GM21390 (cell line): ENCODE measurements at regions not wholly inside any gene's neighbourhood (a gene's known extent, or its start where the extent isn't known, plus 50 kb on each side); places are given as distances from the start of the nearest gene placed in this dataset.

ENCODE experiments used
- ATAC-seq: cut with Tn5 transposase; IDR thresholded peaks from one replicate; pipeline ENCODE4 v1.9.1; 2021; ENCODE audit not compliant: unreplicated experiment

DNA sequence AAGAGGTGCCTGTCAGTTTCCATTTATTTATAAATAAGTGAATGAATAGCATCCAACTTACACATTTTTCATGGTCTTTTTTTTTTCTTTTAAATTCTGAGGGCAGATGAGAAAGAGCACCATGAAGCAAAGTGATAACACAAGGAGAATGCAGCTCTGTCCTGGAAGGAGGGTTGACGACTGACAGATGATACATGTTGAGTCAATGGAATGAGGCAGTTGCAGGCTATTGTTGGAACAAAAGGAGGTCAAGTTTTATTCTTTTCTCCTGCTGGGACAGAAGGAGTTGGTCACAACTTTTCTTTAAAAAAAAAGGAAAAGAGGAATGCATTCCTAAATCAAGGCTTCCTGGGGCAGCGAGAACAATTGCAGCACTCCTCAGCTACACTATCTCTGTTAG, 119.9 kb upstream of the PLEKHG7 start:
- ATAC-seq = no peak

DNA sequence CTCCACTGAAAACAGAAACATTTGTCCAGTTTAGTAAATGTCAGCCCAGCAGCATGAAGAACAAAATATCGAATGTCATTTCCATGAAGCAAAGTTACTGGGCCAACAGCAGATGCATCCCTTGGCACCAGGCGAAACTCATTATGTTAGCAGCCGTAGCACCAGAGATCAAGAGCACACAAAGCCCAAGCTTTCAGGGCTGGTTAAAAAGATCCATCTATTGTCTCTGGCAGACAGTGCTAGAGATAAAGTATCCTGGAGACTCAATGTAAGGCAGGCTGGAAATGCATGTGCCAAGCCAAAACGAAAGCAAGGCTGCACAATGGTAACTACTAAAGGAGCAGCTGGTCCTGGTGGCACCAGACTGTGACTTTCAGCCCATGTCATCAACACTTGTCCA, 120.3 kb upstream of the PLEKHG7 start:
- no peak for ATAC-seq

DNA sequence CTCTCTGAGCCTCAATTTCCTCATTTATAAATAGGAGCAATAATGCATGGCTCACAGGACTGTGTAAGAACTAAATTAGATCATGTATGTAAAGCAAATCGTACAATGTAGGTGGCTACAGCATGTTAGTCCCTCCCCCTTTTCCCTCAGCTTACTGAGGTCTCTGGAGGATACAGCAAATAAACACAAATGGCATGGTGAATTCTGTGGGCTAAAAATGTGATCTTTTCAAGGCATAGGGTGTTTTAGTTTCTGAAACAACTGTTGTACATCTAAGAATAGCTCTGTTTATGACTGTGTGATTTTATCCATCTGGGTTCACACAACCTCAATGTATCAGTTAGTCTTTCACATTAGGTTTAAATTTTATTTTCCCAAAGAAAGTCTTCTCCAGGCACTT, 121.2 kb upstream of the PLEKHG7 start:
- ATAC-seq = no peak

DNA sequence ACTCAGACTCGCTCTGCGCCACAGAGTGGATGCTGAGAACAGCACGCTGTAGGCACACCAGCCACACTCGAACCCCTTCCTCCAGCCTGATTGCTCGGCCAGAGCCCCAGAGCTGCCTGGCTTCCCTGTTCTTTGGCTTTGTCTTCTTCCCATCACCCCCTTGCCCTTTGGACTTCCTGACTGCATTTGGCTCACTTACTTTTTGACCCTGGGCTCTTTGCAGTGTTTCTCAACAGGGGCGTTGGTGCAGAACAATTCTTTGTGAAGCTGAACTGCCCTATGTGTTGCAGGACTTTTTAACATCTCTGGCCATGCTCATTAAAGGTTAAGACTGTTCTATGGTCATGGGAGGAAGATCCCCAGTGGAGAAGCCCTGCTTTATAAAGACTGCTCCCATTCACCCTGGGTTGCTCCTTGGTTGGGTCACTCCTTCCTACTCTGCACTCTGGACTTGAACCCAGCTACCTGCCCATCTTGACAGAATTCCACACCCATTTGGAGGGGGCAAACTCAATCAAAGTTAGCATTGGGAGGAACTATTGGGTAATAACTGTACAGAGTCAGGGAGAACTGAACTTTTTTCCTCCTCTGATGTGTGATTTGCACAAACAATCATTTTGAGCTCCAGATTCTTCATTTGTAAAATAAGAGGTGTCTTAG, 127.7 kb upstream of the PLEKHG7 start:
- no peak for ATAC-seq

DNA sequence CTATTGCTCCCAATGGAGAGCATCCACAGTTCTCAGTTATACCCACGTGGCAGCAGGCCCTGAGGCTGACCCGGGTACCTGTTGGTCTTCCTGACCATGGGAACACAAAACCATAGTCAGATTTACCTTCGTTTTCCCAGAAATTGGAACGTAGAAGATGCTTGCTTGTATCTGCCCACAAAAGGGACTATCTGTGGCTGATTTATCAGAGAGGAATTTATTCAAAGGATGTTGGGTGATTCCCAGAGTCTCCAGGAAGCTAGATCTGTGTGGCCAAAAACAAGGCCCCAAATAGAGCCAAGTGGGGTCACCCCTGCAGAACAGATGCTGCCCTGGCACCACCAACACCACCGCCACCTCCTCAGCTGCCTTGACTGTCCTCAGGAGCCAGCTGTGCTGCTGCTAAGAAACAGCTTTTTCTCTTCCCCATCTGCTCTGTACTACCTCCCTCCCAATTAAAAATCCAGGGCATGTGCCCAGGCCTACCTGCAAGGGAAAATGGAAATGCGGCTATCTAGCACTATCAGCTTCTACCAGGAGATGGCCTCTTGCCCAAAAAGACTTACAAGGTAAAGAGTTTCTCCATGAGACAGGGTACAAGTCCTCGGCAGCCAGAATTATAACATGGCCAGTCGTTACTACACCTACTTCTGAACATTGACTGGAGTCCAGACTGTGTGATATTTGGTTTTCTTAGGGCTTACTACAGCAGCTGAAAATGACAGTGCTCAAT, 128.6 kb upstream of the PLEKHG7 start:
- no peak for ATAC-seq

DNA sequence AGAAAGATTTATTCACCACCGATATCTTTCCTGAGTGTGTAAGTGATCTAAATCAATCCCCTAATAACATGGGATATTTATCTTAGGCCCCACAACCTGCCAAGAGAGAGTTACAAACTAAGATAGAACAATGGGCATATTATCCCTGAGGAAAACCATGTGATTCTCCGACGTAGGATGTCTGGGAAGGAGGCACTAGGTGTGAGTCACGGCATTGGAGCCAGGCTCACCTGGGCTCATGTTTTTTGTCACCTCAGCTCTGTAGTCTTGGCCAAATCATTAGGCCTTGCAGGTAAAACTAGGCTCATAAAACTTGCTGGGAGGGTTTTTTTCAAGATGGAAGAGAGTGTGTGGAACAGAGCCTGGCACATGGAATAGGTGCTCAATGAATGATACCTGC, 129.7 kb upstream of the PLEKHG7 start:
- ATAC-seq = no peak

DNA sequence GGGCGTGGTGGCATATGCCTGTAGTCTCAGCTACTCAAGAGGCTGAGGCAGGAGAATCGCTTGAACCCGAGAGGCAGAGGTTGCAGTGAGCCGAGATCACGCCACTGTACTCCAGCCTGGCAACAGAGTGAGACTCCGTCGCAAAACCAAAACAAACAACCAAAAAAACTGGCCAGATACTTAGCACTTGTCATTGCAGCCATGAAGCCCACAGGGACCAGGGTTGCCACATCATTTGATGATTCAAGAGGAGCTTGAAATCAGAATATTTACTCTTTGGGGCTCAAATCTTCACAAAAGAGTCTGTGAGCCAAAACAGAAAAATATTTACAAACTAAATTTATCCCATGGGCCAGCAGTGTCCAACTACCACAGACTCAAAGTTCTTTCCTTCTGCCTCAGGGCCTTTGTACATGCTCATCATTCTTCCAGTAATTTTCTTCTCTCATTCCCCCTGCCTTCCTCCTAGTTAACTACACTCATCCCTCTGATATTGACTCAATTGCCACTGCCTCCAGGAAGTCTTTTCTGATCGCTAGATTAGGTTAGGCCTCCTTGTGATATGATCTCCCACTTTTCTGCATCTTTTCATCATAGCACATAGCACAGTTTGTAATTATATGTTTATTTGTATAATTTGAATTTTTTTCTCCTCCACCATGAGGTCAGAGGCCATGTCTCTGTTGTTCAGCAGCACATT, 130.8 kb upstream of the PLEKHG7 start:
- no peak for ATAC-seq

DNA sequence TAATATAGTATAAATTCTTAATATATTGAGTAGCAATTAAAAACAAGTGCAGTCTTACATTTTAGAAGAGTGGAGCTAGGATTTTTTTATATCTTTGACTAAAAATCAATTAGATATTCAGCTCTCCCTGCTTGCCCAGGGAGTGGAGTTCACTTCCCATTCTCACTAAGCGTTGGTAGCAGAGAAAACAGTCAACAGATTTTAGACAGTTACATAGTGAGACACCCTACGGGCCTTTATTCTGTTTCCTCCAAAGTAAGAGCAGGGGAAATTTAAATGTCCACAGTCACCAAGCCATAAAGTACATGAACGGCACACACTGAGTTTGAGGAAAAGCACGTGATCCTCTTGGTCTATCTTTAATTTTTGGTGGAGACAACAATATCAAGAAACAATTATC, 131.6 kb upstream of the PLEKHG7 start:
- no peak for ATAC-seq

DNA sequence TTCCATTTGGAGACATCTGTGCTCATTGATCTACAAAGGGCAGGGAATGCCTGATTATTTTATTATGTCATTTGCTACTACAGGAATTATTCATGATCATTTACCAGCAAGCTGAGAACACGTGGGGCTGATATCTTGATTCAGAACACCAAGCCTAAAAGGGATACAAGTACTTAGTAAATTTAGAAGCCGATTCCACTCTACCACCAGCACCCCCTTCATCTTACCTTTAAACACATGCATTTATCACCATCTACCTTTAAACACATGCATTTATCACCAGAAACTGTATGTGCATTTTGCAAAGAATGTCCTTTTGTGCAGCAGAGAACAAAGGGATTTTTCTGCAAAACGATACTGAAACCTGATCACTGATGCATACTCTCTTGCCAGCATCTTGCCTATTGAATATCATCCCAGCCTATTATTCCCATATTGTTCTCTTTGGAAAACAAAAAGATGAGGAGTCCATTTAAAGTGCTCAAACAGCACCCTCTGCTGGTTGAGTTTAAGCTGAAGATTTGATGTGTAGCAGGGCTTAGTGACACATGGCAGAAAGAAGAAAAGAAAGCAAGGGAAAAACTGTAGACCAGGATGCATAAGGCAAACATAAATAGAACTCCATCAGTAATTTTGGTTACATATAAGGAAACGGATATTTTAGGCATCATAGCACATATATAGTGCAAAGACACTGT, 132.6 kb upstream of the PLEKHG7 start:
- ATAC-seq = peak; percentile 85

DNA sequence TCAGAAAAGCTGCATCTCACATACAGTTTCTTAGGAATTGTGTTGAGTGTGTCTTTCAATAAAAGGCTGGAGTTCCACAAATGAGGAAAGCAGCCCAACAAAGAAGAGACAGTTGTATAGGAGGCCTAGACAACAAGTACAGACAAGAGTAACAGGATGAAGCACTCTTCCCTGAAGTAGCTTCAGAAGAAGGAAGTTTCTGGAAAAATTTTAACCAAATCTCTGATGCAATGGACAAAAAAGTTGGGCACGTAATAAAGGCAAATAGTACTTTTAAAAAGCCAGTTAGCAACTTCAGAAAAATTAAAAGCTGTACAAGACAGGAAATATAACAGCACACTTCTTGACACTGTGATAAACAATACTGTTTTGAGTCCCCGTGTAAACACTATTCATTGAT, 134.1 kb upstream of the PLEKHG7 start:
- no peak for ATAC-seq

DNA sequence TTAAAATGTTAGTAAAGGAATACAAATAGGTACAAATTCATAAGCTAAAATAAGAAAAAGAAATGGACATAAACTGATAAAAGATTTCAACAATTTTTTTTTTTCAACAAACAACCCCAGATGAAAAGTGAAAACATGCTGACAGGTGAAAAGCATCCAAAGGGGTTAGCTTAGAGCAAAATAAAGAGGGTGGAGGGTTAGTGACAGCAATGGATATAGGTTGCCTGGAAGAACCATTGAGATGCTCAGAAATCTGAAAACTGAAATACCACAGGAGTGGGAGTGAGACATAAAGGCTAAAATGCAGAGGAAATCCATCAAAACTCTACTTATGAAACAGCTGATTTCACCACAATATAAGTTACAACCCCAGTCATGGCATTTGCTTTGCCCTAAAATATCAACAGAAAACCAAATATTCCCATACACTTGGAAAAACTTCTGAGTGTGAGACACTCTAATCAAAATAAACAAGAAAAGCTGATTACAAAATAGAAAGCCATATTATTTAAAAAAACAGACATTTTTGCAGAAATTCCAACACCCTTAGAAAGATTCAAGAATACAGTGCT, 136.3 kb upstream of the PLEKHG7 start:
- no peak for ATAC-seq

DNA sequence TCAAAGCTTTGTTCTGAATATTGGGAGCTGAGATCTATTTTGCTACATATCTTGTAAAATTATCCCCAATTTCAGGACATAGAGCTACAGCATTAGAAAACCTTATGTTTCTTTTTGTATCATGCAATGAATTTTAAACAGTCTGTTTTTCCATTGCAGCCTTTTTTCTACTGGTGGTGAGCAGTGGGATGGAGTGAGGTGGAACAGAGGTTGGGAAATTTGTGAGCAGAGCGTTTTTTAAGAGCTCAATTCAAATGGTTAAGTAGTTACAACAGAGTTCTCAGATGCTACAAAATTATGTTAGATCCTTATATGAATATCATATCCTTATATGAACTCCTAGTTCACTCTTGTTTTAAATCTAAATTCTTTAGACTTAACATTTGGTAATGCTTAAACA, 139.0 kb upstream of the PLEKHG7 start:
- no peak for ATAC-seq

DNA sequence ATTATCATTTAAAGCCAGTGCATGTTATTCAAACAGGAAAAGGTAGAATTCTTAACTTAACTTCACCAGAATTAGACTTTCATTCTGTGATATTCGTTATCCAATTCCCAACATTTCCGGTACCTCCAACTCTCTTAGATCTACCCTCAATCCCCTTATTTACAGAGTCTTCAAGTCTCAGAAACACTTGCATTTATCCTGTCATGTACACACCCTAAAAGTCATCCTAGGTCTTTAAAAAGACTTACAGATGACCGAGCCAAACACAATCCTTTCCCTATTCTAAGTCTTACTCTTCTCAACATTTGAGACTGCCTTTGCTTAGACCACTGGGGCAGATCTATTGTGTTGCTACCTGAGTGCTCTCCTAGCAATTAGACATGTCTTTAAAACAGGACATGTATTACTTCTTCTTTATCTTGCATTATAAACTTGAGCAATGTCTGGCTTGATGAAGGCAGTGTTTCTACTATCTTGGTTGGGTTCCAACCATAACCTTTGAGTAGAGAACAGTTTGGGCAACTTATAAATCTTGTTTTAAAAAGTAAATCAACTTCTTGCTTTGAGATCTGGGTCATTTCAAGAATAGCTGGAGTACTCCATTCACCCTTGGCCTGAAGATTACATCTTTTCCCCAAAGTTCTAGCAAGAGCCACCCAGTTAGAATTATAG, 140.6 kb upstream of the PLEKHG7 start:
- ATAC-seq = no peak

DNA sequence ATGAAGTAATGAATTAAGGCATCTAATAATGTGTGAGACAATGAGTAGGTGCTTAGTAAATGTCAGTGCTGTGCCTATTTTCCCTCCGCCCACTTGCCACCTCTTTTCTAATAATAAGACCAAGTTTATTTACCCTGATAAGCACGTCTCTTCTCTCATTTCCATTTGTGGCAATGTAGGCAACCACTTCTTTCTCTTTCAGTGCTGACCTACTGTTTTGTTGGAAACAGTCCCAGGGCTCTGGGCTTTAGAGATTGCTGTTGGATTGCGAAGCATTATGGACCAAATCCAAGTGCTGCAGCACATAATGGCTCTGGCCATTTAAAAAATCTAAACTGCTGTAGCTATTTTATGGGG, 141.3 kb upstream of the PLEKHG7 start:
- no peak for ATAC-seq

DNA sequence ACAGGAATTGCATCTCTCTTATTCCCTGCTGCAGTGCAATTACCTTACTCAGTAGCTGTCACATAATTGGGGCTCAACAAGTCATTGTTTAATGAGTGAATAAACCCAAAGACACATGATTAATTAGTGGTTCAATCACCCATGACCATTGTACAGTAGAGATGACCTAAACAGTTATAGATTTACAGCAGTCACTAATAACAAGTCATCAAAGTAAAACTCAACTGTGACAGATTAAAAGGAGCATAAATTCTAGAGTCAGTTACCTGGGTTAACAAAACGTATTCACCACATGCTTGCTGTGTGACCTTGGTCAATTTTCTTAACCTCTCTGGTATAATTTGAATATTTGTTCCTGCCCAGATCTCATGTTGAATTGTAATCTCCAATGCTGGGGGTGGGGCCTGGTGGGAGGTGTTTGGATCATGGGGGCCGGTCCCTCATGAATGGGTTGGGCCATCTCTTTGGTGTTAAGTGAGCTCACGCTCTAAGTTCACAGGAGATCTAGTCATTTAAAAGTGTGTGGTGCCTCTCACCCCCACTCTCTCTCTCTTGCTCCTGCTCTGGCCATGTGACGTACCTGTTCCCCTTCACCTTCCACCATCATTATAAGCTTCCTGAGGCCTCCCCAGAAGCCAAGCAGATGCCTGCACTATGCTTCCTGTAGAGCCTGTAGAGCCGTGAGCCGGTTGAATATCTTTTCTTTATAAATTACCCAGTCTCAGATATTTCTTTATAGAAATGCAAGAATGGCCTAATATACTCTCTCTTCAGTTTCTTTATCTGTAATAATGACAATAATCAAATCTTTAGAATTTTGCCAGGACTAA, 141.9 kb upstream of the PLEKHG7 start:
- no peak for ATAC-seq

DNA sequence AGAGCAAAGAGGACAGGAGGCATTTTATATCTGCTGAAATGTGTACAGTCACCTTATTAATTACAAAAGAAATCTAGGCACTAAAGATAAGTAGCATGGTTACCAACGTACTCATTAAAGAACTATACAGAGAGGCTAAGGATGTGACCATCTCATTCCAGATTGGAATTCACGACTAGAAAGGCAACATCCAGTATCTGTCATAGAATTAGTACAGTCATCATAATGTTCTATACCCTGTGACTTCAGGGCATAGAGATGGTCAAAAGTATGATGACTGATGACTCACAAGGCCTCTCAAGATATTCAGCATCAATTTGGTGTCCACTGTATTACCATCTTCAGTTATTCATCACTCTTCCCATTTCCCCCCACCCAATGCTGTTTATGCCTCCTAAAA, 144.0 kb upstream of the PLEKHG7 start:
- ATAC-seq = no peak

DNA sequence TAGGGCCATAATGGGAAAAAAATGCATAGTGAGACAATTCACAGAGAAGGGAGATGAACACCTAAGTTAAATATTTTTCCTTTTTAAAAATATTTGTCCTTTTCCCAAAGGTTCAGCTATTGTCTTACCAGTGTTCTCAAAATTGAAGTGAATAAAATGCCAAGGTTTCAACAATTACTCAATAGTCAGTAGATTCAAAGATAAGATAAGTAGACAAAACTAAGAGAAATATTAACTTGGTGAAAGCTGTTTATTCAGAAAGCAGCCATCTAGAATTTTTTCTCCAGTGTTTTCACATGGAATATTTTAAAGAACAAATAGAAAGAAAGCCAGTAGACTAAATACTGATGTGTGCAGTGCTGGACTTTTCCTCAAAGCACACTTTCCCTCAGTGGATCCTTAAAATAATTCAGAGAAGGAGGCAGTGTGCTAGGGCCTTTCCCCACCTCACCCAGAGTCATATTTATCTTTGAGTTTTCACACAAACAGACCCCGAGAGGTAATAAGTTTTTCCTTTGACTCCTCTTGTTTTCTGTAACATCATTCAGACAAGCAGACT, 144.5 kb upstream of the PLEKHG7 start:
- ATAC-seq = no peak

DNA sequence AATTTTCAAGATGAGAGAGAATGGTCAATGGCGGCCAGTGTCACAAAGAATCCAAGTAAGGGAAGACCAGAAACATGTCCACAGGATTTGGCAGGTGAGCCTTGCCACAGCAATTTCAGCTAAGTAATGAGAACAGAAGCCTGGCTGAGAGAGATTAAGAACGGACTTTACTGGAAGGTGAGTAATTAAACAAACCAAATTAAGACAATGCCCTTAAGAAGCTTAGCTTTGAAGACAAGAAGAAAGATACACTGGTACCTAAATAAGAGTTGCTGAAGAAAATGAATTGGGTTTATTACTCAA, 145.4 kb upstream of the PLEKHG7 start:
- ATAC-seq = no peak

DNA sequence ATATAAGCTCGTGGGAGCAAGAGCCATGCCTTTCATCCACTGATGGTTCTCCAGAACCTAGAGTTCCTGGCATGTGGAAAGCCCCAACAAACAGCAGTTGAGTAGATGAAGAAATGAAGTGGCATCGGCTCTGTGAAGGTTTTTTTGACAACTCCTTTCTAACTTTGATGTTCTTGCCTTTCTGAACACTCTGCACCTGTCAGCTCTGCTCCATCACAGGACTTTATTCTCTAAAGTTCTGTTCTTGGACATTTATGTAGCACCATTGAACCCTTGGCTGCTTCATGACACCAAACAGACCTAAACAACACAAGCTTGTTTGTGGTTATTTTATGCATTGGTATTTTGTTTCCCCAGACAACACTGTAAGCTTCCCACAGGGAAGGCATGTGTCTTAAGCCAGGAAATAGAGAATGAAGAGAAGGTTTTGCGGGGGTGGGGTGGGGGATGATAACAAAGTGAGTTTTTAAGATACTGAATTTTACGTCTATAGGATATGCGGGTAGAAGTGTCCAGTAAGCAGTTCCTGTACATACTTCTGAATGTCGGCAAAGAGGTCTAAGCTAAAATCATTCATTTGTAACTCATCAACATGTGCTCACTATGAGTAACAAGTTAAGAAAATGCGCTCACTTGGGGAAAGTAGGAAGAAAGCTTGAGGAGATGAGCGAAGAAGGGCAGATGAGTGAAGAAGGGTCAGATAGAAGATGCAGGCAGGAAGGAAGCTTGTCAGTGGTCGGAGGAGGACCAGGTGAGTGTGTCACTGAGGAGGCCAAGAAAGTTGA, 146.0 kb upstream of the PLEKHG7 start:
- ATAC-seq = no peak
